Natural killer cell (primary cell): ENCODE measurements at regions not wholly inside any gene's neighbourhood (a gene's known extent, or its start where the extent isn't known, plus 50 kb on each side); places are given as distances from the start of the nearest gene placed in this dataset.

ENCODE experiments used
- ATAC-seq, 3 donors: fragments of 150-1000 bp in 2 of 3; fragments of 200-7000 bp in 1 of 3; cut with Tn5 transposase; 1 replicate in 1 of 3; 2 replicates in 2 of 3; pipeline ENCODE4 v1.10.0; 2021; ENCODE audit warnings: mild to moderate bottlenecking in 2 of 3, moderate library complexity in 2 of 3
- DNase-seq, 2 donors: peaks; one replicate each; pipeline versions ENCODE4 v3.0.0 to v3.0.0-alpha.2; 2013 to 2021; ENCODE audit warnings: mixed read lengths in 1 of 2
- H3K27ac ChIP-seq: one replicate; pipeline ENCODE4 v1.5.1; 2013; ENCODE audit warnings: mild to moderate bottlenecking, low read length
- H3K27me3 ChIP-seq: one replicate; pipeline ENCODE4 v1.6.1; 2013; ENCODE audit warnings: low read length; ENCODE audit not compliant: control insufficient read depth, insufficient read depth
- H3K36me3 ChIP-seq: one replicate; pipeline ENCODE4 v1.6.1; 2013; ENCODE audit warnings: low read length; ENCODE audit not compliant: control insufficient read depth, insufficient read depth
- H3K4me1 ChIP-seq: one replicate; pipeline ENCODE4 v1.6.1; 2013; ENCODE audit warnings: low read length; ENCODE audit not compliant: control insufficient read depth, insufficient read depth
- H3K4me3 ChIP-seq: one replicate; pipeline ENCODE4 v1.5.1; 2013; ENCODE audit warnings: low read length
- H3K9me3 ChIP-seq: one replicate; pipeline ENCODE4 v1.6.1; 2013; ENCODE audit warnings: low read length; ENCODE audit not compliant: control insufficient read depth, insufficient read depth
- H3K27ac Mint-ChIP-seq, 2 donors: one replicate each; pipeline ENCODE4 v1.8.0; 2022; ENCODE audit warnings: mild to moderate bottlenecking in 2 of 2, mixed read lengths in 2 of 2, moderate library complexity in 1 of 2
- H3K27me3 Mint-ChIP-seq, 2 donors: one replicate each; pipeline ENCODE4 v1.8.0; 2022; ENCODE audit warnings: low read depth in 2 of 2, mixed read lengths in 2 of 2
- H3K36me3 Mint-ChIP-seq: one replicate; pipeline ENCODE4 v1.8.0; 2022; ENCODE audit warnings: mixed read lengths
- H3K4me1 Mint-ChIP-seq, 2 donors: one replicate each; pipeline ENCODE4 v1.8.0; 2022; ENCODE audit warnings: mixed read lengths in 2 of 2
- H3K4me3 Mint-ChIP-seq: one replicate; pipeline ENCODE4 v1.8.0; 2022; ENCODE audit warnings: mild to moderate bottlenecking, moderate library complexity, mixed read lengths
- H3K9me3 Mint-ChIP-seq, 2 donors: one replicate each; pipeline ENCODE4 v1.8.0; 2022; ENCODE audit warnings: mixed read lengths in 2 of 2
- CTCF ChIP-seq: fragments of 200-600 bp; IDR thresholded peaks from one replicate; pipeline ENCODE4 v1.8.0; 2022; ENCODE audit warnings: antibody characterized with exemption
- WGBS: methylation state at CpG from one replicate; pipeline ENCODE4 v1.1.7; 2013; ENCODE audit warnings: missing lambda C conversion rate; ENCODE audit not compliant: insufficient coverage; 5-methylcytosine and 5-hydroxymethylcytosine counted together
- intact Hi-C: fragments of 100-400 bp; cut with micrococcal nuclease; formaldehyde crosslinking; loops from one replicate; pipeline ENCODE4 v1.14.2; 2022

DNA sequence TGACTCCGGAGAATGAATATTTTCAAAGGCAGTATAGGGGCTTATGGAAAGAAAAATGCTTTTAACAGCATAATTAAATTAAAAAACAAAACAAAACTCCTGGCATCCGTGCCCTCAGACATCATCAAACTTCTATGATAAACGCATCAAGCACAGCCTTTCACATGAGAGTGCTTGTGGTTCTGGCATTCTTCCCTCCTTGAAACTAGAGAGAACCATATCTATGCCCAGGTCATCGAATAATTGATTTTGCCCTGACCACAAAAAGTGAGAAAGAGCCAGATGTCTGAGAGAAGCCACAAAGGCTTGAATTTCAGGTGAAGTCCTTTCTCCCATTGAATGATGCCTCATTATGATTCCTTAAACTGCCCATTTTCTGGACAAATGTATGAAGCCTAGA, 286.8 kb downstream of the CBLL2 start:
- Histone ChIP-seq H3K27me3 (no peaks in the 10 kb centered on the region), H3K4me3 (no peak overlapping the region), H3K9me3 (no peaks in the 10 kb centered on the region), H3K27ac (no peak overlapping the region), H3K36me3 (no peaks in the 10 kb centered on the region), H3K4me1 (no peaks in the 10 kb centered on the region)
- TF ChIP-seq CTCF = no peak
- Mint-ChIP-seq H3K27ac (no peak overlapping the region), H3K27me3 (no peaks in the 10 kb centered on the region), H3K36me3 (no peaks in the 10 kb centered on the region), H3K4me1 (no peaks in the 10 kb centered on the region), H3K9me3 (peaks cover 2 to 4% of the 10 kb centered on the region in 2 donors), H3K4me3 (no peak overlapping the region)
- no peak for ATAC-seq
- DNase-seq = no peak
- intact Hi-C loops = no loop called here
- 90% methylated on average over 3 of the region's 4 CpGs for WGBS

- Histone ChIP-seq H3K36me3 (no peaks in the 10 kb centered on the region), H3K27ac (no peak overlapping the region), H3K27me3 (no peaks in the 10 kb centered on the region), H3K9me3 (no peaks in the 10 kb centered on the region), H3K4me1 (no peaks in the 10 kb centered on the region), H3K4me3 (no peak overlapping the region)
- Mint-ChIP-seq H3K36me3 (no peaks in the 10 kb centered on the region), H3K4me3 (no peak overlapping the region), H3K27me3 (no peaks in the 10 kb centered on the region), H3K4me1 (no peaks in the 10 kb centered on the region), H3K27ac (no peak overlapping the region), H3K9me3 (peaks cover 3 to 4% of the 10 kb centered on the region in 2 donors)
- ATAC-seq = no peak
- TF ChIP-seq CTCF = no peak
- WGBS = no CpG with 5 or more reads among the region's 1 CpG
- intact Hi-C loops = no loop called here
- no peak for DNase-seq
These were observed 302.6 kb downstream of the CBLL2 start for GRCh38 chrX:22575161-22575845.

DNA sequence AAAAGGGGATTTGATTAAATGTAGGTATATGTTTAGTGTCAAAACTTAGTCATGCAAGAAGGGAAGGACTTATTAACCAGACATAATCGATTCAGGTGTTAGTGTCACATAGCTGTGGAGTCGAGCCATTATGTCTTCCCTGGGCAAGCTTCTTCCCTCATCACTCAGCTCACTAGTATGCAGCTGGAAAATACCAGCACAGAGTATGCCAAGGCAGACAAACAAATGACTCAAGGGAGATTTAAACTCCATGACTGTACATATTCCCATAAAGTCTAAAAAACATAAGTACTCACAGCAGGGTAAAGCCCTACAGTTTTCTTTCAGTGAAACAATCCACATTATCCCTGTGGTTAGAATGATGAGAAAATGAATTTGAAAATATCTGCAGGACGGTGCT, 304.5 kb downstream of the CBLL2 start:
- Histone ChIP-seq H3K27me3 (no peaks in the 10 kb centered on the region), H3K36me3 (no peaks in the 10 kb centered on the region), H3K27ac (no peak overlapping the region), H3K9me3 (no peaks in the 10 kb centered on the region), H3K4me3 (no peak overlapping the region), H3K4me1 (no peaks in the 10 kb centered on the region)
- H3K27ac Mint-ChIP-seq = no peak overlapping the region
- intact Hi-C loops = no loop called here
- H3K27me3 Mint-ChIP-seq = no peaks in the 10 kb centered on the region
- 80% methylated on average over 2 of the region's 3 CpGs for WGBS
- no peak for TF ChIP-seq CTCF
- ATAC-seq (no peak), DNase-seq (no peak)
- H3K36me3 Mint-ChIP-seq = no peaks in the 10 kb centered on the region
- peaks cover 0 to 3% of the 10 kb centered on the region in 2 donors for H3K9me3 Mint-ChIP-seq
- H3K4me1 Mint-ChIP-seq = no peaks in the 10 kb centered on the region
- no peak overlapping the region for H3K4me3 Mint-ChIP-seq

DNA sequence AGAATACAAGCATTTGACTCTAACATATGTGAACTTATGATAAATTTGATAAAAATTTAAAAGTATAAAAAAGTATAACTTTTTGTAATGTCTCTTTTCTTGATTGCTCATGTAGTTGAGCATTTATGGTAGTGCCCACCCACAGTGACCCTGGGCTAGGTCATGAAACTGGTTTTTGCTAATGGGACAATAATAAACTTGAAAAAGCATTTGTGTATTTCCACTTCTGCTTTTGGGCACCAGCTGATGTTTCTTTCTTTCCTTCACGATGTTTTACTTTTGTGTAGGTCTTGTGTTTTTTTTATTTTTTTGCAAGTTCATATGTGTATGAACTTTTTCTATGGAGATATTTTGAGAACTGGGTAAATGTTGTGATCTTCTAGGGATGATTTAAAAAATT, 313.1 kb downstream of the CBLL2 start:
- ATAC-seq (no peak), DNase-seq (no peak)
- Mint-ChIP-seq H3K36me3 (no peaks in the 10 kb centered on the region), H3K27me3 (no peaks in the 10 kb centered on the region), H3K9me3 (peaks cover 7 to 8% of the 10 kb centered on the region in 2 donors), H3K4me1 (no peaks in the 10 kb centered on the region), H3K27ac (no peak overlapping the region), H3K4me3 (no peak overlapping the region)
- Histone ChIP-seq H3K27me3 (no peaks in the 10 kb centered on the region), H3K9me3 (no peaks in the 10 kb centered on the region), H3K36me3 (no peaks in the 10 kb centered on the region), H3K27ac (no peak overlapping the region), H3K4me3 (no peak overlapping the region), H3K4me1 (no peaks in the 10 kb centered on the region)
- no CpG with 5 or more reads among the region's 1 CpG for WGBS
- intact Hi-C loops = no loop called here
- TF ChIP-seq CTCF = no peak
